Ureter (tissue), 1 donor: ENCODE measurements at regions not wholly inside any gene's neighbourhood (a gene's known extent, or its start where the extent isn't known, plus 50 kb on each side); places are given as distances from the start of the nearest gene placed in this dataset.

Source experiments
- DNase-seq: peaks from one replicate; pipeline ENCODE4 v3.0.0-alpha.2; 2020; ENCODE audit warnings: low spot score
- donor health status: DM: yes; HTN: yes; CAD: no.

- DNase-seq, result no peak
Measured at GRCh38 chr7:38002689-38003088, 82.2 kb downstream of the EPDR1 start.

- no peak for DNase-seq
Measured at GRCh38 chr7:38006559-38006958, 86.1 kb downstream of the EPDR1 start.

GRCh38 chr7:38007096-38007495 lies 86.7 kb downstream of the EPDR1 start:
- DNase-seq, result no peak

- DNase-seq, result no peak
Measured at GRCh38 chr7:38013246-38013645, 92.8 kb downstream of the EPDR1 start.

GRCh38 chr7:38016567-38016966 lies 96.1 kb downstream of the EPDR1 start:
- DNase-seq, result no peak

GRCh38 chr7:38017320-38017719 lies 96.9 kb downstream of the EPDR1 start:
- no peak for DNase-seq

- DNase-seq, result no peak
Measured at GRCh38 chr7:38020121-38020785, 99.8 kb downstream of the EPDR1 start.

GRCh38 chr7:38021892-38022291 lies 101.5 kb downstream of the EPDR1 start:
- DNase-seq, result no peak

GRCh38 chr7:38025815-38026214 lies 105.4 kb downstream of the EPDR1 start:
- no peak for DNase-seq

- no peak for DNase-seq
Measured at GRCh38 chr7:38027884-38028455, 107.5 kb downstream of the EPDR1 start.

GRCh38 chr7:38034062-38034908 lies 113.8 kb downstream of the EPDR1 start:
- no peak for DNase-seq

- DNase-seq, result no peak
Measured at GRCh38 chr7:38040831-38041230, 120.4 kb downstream of the EPDR1 start.

GRCh38 chr7:38049679-38050078 lies 128.4 kb upstream of the STARD3NL start:
- DNase-seq, result no peak

- DNase-seq, result no peak
Measured at GRCh38 chr7:38051311-38051710, 126.7 kb upstream of the STARD3NL start.

- DNase-seq, result no peak
Measured at GRCh38 chr7:38051786-38052185, 126.3 kb upstream of the STARD3NL start.

- DNase-seq, result no peak
Measured at GRCh38 chr7:38052786-38053185, 125.3 kb upstream of the STARD3NL start.

GRCh38 chr7:38054199-38054598 lies 123.8 kb upstream of the STARD3NL start:
- DNase-seq, result no peak

- DNase-seq, result no peak
Measured at GRCh38 chr7:38057829-38058228, 120.2 kb upstream of the STARD3NL start.

GRCh38 chr7:38060116-38060515 lies 117.9 kb upstream of the STARD3NL start:
- no peak for DNase-seq

- DNase-seq, result no peak
Measured at GRCh38 chr7:38060637-38061036, 117.4 kb upstream of the STARD3NL start.

GRCh38 chr7:38066391-38066790 lies 111.7 kb upstream of the STARD3NL start:
- DNase-seq, result no peak

- DNase-seq, result no peak
Measured at GRCh38 chr7:38068461-38068860, 109.6 kb upstream of the STARD3NL start.

GRCh38 chr7:38069052-38069451 lies 109.0 kb upstream of the STARD3NL start:
- DNase-seq, result no peak
